ENCODE measurements at regions not wholly inside any gene's neighbourhood (a gene's known extent, or its start where the extent isn't known, plus 50 kb on each side); places are given as distances from the start of the nearest gene placed in this dataset.
A peak's percentile ranks its signal among the peaks of the same experiment; 100 is the strongest.

- Histone ChIP-seq H2AFZ (ENCODE audit: control insufficient read depth, low read depth, low read length) (no peak overlapping the region), H3K4me2 (ENCODE audit: control insufficient read depth, insufficient read depth) (no peak overlapping the region), H3K4me3 (no peak overlapping the region), H3K9me3 (replicated peaks; ENCODE audit: control insufficient read depth, insufficient read depth, low read length) (no peaks in the 10 kb centered on the region), H3K79me2 (ENCODE audit: control insufficient read depth, insufficient read depth, low read length) (no peaks in the 10 kb centered on the region), H4K20me1 (ENCODE audit: control insufficient read depth, insufficient read depth) (no peaks in the 10 kb centered on the region), H3K4me1 (ENCODE audit: control insufficient read depth, insufficient read depth, low read length) (no peaks in the 10 kb centered on the region), H3K27me3 (replicated peaks in 1 of 2; ENCODE audit: control insufficient read depth in 2 of 2, insufficient read depth in 2 of 2, low read length in 1 of 2) (no peaks in the 10 kb centered on the region), H3K36me3 (ENCODE audit: control insufficient read depth in 2 of 2, insufficient read depth in 2 of 2, low read length in 1 of 2) (no peaks in the 10 kb centered on the region), H3K9ac (ENCODE audit: control insufficient read depth, insufficient read depth, low read length) (no peak overlapping the region), H3K27ac (ENCODE audit: control insufficient read depth, insufficient read depth) (no peak overlapping the region)
- FAIRE-seq (no peak), ATAC-seq (no peak), DNase-seq (ENCODE audit: low read depth, low spot score) (no peak)
- intact Hi-C loops (cut with micrococcal nuclease; ENCODE audit: unreplicated experiment) (no loop called here), in situ Hi-C loops (cut with MboI) (no loop called here)
- SMC1A ChIA-PET (ENCODE audit: uncharacterized antibody, unreplicated experiment), result interaction anchor here (0.8 kb wide), 1 partner anchor 1715 kb away, joined by 3 read pairs; no protein-coding TSS in a partner anchor
- POLR2A ChIA-PET, result no interaction called here
- WGBS (ENCODE audit: insufficient coverage, insufficient replicate concordance, low lambda C conversion rate, missing lambda C conversion rate), result 43% methylated on average over 2 of the region's 2 CpGs
- CTCF ChIA-PET, result no interaction called here
- no TSS peak for BruUV-seq (replicated peaks)
- RAD21 ChIA-PET (ENCODE audit: unreplicated experiment), result interaction anchor here (0.7 kb wide), 1 partner anchor 207 kb away, joined by 4 read pairs; no protein-coding TSS in a partner anchor
- peak in 1 of 3 experiments; percentile 31; a peak in 2 of 6 replicates for TF ChIP-seq CTCF (IDR thresholded peaks at IDR 0.05 in 2 of 3, conservative IDR thresholded peaks at IDR 0.05 in 1 of 3; ENCODE audit: control insufficient read depth in 2 of 3, extremely low read depth in 1 of 3, insufficient read depth in 1 of 3, low read depth in 3 of 3, low read length in 3 of 3)
- TF ChIP-seq RAD21 (IDR thresholded peaks at IDR 0.05; ENCODE audit: insufficient read depth, low read depth, low read length), result peak; percentile 34
- TF ChIP-seq, protein P1, sequence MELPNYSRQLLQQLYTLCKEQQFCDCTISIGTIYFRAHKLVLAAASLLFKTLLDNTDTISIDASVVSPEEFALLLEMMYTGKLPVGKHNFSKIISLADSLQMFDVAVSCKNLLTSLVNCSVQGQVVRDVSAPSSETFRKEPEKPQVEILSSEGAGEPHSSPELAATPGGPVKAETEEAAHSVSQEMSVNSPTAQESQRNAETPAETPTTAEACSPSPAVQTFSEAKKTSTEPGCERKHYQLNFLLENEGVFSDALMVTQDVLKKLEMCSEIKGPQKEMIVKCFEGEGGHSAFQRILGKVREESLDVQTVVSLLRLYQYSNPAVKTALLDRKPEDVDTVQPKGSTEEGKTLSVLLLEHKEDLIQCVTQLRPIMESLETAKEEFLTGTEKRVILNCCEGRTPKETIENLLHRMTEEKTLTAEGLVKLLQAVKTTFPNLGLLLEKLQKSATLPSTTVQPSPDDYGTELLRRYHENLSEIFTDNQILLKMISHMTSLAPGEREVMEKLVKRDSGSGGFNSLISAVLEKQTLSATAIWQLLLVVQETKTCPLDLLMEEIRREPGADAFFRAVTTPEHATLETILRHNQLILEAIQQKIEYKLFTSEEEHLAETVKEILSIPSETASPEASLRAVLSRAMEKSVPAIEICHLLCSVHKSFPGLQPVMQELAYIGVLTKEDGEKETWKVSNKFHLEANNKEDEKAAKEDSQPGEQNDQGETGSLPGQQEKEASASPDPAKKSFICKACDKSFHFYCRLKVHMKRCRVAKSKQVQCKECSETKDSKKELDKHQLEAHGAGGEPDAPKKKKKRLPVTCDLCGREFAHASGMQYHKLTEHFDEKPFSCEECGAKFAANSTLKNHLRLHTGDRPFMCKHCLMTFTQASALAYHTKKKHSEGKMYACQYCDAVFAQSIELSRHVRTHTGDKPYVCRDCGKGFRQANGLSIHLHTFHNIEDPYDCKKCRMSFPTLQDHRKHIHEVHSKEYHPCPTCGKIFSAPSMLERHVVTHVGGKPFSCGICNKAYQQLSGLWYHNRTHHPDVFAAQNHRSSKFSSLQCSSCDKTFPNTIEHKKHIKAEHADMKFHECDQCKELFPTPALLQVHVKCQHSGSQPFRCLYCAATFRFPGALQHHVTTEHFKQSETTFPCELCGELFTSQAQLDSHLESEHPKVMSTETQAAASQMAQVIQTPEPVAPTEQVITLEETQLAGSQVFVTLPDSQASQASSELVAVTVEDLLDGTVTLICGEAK (IDR thresholded peaks at IDR 0.05; ENCODE audit: borderline replicate concordance), result no peak
- TF ChIP-seq STAT1 (conservative IDR thresholded peaks at IDR 0.05), result no peak
- no peak for TF ChIP-seq MXI1 (IDR thresholded peaks at IDR 0.05; ENCODE audit: low read depth, low read length)
- no peak for TF ChIP-seq KDM1A (IDR thresholded peaks at IDR 0.05; ENCODE audit: borderline replicate concordance)
- TF ChIP-seq CEBPZ (IDR thresholded peaks at IDR 0.05; ENCODE audit: low read depth, low read length), result no peak
- no peak for TF ChIP-seq HDAC6 (IDR thresholded peaks at IDR 0.05; ENCODE audit: unreplicated experiment)
- no peak for TF ChIP-seq CEBPB (IDR thresholded peaks at IDR 0.05; ENCODE audit: borderline replicate concordance in 1 of 2, low read depth in 2 of 2, low read length in 2 of 2)
These were observed 485.2 kb downstream of the TRIB2 start for GRCh38 chr2:13201924-13202323.
